Transverse colon (tissue), 4 donors: ENCODE measurements at regions not wholly inside any gene's neighbourhood (a gene's known extent, or its start where the extent isn't known, plus 50 kb on each side); places are given as distances from the start of the nearest gene placed in this dataset.

Source experiments
- DNase-seq: peaks from one replicate; pipeline ENCODE4 v3.0.0-alpha.2; 2019
- H3K27ac ChIP-seq, 4 donors: fragments of 200-600 bp; sonication (generic); 2 replicates each; pipeline ENCODE4 v1.5.1; 2016 to 2018; ENCODE audit warnings: inconsistent platforms in 4 of 4
- H3K27me3 ChIP-seq: fragments of 200-600 bp; sonication (generic); 2 replicates; pipeline ENCODE4 v1.5.1; 2017; ENCODE audit warnings: inconsistent platforms
- H3K36me3 ChIP-seq, 4 donors: fragments of 200-600 bp; sonication (generic); 2 replicates each; pipeline ENCODE4 v1.5.1; 2017 to 2019; ENCODE audit warnings: inconsistent platforms in 4 of 4
- H3K4me1 ChIP-seq, 4 donors: fragments of 200-600 bp; sonication (generic); 2 replicates each; pipeline ENCODE4 v1.5.1; 2017 to 2020; ENCODE audit warnings: inconsistent platforms in 4 of 4
- H3K4me3 ChIP-seq, 4 donors: fragments of 200-600 bp; sonication (generic); 1 replicate in 1 of 4; 2 replicates in 3 of 4; pipeline versions ENCODE4 v1.5.1 to v1.6.1; 2017 to 2019; ENCODE audit warnings: inconsistent platforms in 4 of 4
- H3K9me3 ChIP-seq, 2 donors: fragments of 200-600 bp; sonication (generic); 2 replicates each; pipeline ENCODE4 v1.5.1; 2017 to 2019; ENCODE audit warnings: inconsistent platforms in 2 of 2
- CTCF ChIP-seq, 5 experiments: fragments of 200-600 bp in 3 of 5; fragments of 450-650 bp in 2 of 5; sonication (generic) in 3 of 5; IDR thresholded peaks; 1 replicate in 2 of 5; 2 replicates in 3 of 5; pipeline ENCODE4 v1.5.1; 2016 to 2017; ENCODE audit warnings: antibody characterized with exemption in 5 of 5, inconsistent platforms in 3 of 5, mild to moderate bottlenecking in 2 of 5, moderate library complexity in 1 of 5
- EP300 ChIP-seq: sonication (generic); formaldehyde crosslinking; IDR thresholded peaks from one replicate; pipeline ENCODE4 v1.6.1; 2017; ENCODE audit warnings: antibody characterized with exemption, low read depth
- POLR2A ChIP-seq: fragments of 450-650 bp; IDR thresholded peaks from one replicate; pipeline ENCODE4 v1.6.1; 2016; ENCODE audit warnings: antibody characterized with exemption, mild to moderate bottlenecking, moderate library complexity
- POLR2AphosphoS5 ChIP-seq, 3 donors: sonication (generic); formaldehyde crosslinking; IDR thresholded peaks; one replicate each; pipeline ENCODE4 v1.6.1; 2016; ENCODE audit warnings: antibody characterized with exemption in 3 of 3
- WGBS, 2 donors: methylation state at CpG; one replicate each; pipeline ENCODE4 v1.1.5; 2018; ENCODE audit warnings: low coverage in 1 of 2; 5-methylcytosine and 5-hydroxymethylcytosine counted together
- in situ Hi-C, 4 donors: fragments of 200-750 bp; cut with MboI; loops; one replicate each; pipeline versions ENCODE4 v1.15.0 to v1.15.1; 2017; ENCODE audit warnings: low sequenced_read_pairs in 3 of 4, low pct_ligation_motif_present in 1 of 4, low pct_unique_long_range_greater_than_20kb in 1 of 4
- intact Hi-C: fragments of 100-400 bp; cut with DNase I; formaldehyde crosslinking; loops from one replicate; pipeline ENCODE4 v1.15.1; 2023; ENCODE audit warnings: low total_unique reads

GRCh38 chr20:48096957-48097890 lies 311.9 kb upstream of the SULF2 start:
- Histone ChIP-seq H3K27ac (no peak overlapping the region), H3K36me3 (no peaks in the 10 kb centered on the region), H3K9me3 (no peaks in the 10 kb centered on the region), H3K4me3 (no peak overlapping the region), H3K27me3 (no peaks in the 10 kb centered on the region), H3K4me1 (no peaks in the 10 kb centered on the region)
- WGBS, 2 donors = 87% methylated on average over 8 of the region's 10 CpGs; no CpG with 5 or more reads in 1 of the 2 donors
- TF ChIP-seq CTCF (IDR thresholded peaks at IDR 0.05) (no peak), POLR2A (no peak), EP300 (no peak), POLR2AphosphoS5 (IDR thresholded peaks at IDR 0.05) (no peak)
- intact Hi-C loops = no loop called here
- in situ Hi-C loops = no loop called here
- DNase-seq = no peak

DNA sequence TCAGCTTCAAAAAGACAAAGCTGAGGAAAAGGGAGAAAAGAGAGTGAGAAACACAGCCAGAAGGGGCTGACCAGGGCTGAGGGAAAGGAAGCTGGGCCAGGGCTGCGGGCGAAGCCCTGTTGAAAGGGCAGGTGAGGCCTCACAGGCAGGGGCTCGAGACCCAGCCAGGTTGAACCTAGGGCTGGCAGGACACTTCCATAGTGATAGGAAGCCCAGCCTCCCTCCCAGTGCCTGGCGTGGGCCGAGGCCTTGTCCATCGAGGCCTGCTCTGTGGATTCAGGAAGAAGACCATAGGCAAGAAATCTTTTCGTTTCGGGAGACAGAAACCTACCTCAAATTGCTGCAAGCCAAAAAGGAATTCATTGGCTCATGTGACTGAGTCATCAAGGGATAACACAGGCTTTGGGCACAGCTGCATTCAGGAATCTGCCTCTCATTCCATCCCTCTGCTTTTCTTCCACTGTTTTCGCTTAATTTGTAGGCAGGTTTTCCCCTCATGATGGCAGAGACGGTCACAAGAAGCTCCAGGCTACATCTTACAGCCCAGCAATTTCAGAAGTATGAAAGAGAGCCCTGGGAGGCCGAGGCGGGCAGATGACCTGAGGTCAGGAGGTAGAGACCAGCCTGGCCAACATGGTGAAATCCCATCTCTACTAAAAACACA lies 311.1 kb upstream of the SULF2 start:
- DNase-seq = no peak
- TF ChIP-seq EP300 (no peak), POLR2AphosphoS5 (IDR thresholded peaks at IDR 0.05) (no peak), CTCF (IDR thresholded peaks at IDR 0.05) (no peak), POLR2A (no peak)
- 93% methylated on average over 12 of the region's 12 CpGs; no CpG with 5 or more reads in 1 of the 2 donors for WGBS, 2 donors
- H3K9me3 ChIP-seq = no peaks in the 10 kb centered on the region
- H3K4me3 ChIP-seq = no peak overlapping the region
- no peaks in the 10 kb centered on the region for H3K4me1 ChIP-seq
- no peak overlapping the region for H3K27ac ChIP-seq
- H3K27me3 ChIP-seq = peaks cover 2% of the 10 kb centered on the region
- intact Hi-C loops = no loop called here
- in situ Hi-C loops = no loop called here
- H3K36me3 ChIP-seq = no peaks in the 10 kb centered on the region

DNA sequence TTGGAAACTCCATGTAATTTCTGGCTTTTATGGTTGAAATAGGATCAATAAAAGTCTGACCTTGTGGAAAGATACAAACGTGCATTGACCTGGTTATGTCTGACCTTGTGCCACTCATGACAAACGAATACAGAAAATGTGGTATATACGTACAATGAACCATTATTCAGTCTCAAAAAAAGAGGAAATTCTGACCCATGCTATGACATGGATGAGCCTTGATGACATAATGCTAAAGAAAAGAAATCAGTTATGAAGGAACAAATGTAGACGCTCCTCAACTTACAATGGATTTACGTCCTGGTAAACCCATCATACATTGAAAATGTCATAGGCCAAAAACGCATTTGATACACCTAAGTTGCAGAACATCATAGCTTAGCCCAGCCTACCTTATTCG lies 309.7 kb upstream of the SULF2 start:
- DNase-seq = no peak
- intact Hi-C loops (loop anchor here (5.0 kb wide), 1 partner anchor 783 kb away; no protein-coding TSS in a partner anchor), in situ Hi-C loops (no loop called here)
- WGBS, 2 donors = 77 to 83% methylated on average over 7 of the region's 7 CpGs
- peaks cover 12% of the 10 kb centered on the region for H3K27me3 ChIP-seq
- H3K4me1 ChIP-seq = no peaks in the 10 kb centered on the region
- H3K4me3 ChIP-seq = no peak overlapping the region
- no peak overlapping the region for H3K27ac ChIP-seq
- H3K36me3 ChIP-seq = no peaks in the 10 kb centered on the region
- no peaks in the 10 kb centered on the region for H3K9me3 ChIP-seq
- no peak for TF ChIP-seq POLR2AphosphoS5 (IDR thresholded peaks at IDR 0.05)

GRCh38 chr20:48094196-48094749 lies 309.0 kb upstream of the SULF2 start:
- in situ Hi-C loops = no loop called here
- no peak for DNase-seq

More at GRCh38 chr20:48094196-48094749, 309.0 kb upstream of the SULF2 start:
- Histone ChIP-seq H3K27me3 (peaks cover 12% of the 10 kb centered on the region), H3K36me3 (no peaks in the 10 kb centered on the region), H3K4me3 (no peak overlapping the region), H3K27ac (no peak overlapping the region), H3K9me3 (no peaks in the 10 kb centered on the region), H3K4me1 (no peaks in the 10 kb centered on the region)
- TF ChIP-seq CTCF (IDR thresholded peaks at IDR 0.05) = no peak
- 83 to 88% methylated on average over 2 to 5 of the region's 5 CpGs for WGBS, 2 donors
- intact Hi-C loops = loop anchor here (5.0 kb wide), 1 partner anchor 782 kb away; no protein-coding TSS in a partner anchor
